ENCODE measurements at regions not wholly inside any gene's neighbourhood (a gene's known extent, or its start where the extent isn't known, plus 50 kb on each side); places are given as distances from the start of the nearest gene placed in this dataset.

DNA sequence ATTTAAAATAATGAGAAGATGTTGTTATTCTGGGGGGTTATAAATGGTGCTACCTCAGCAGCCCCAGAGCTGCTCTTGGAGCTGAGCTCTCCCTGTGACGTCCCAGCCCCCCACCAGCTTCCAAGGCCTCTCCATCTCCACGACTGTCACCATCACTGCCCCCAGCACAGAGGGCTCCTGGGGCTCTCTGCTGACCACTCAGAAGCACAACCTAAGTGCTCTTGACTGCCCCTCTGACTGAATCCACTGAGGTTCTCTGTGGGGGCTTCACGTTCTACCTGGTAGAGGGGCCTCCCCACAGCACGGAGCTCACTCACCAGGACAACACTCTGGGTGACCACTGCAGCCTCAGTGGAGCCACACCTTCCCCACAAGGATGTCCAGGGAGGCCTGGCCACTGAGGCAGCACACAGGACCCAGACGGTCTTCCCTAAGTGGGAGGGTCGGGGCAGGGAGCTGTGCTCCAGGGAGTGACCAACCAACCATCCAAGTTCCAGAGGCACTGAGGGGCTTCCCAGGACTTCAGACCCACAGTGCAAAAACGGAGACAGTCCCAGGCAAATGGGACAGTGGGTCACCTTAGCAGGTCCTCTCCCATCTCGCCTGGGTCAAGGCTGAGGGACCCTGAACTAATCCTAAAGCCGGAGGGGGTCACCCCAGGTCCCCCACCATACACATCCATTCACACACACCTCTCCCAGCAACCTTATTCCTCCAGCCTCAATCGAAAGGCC lies 121.0 kb upstream of the PPP2R2D start:
- Histone ChIP-seq H3K9me3 (no peaks in the 10 kb centered on the region), H3K27me3 (no peaks in the 10 kb centered on the region), H3K27ac (no peak overlapping the region), H3K4me3 (no peak overlapping the region), H3K4me1 (no peaks in the 10 kb centered on the region), H3K36me3 (ENCODE audit: low read depth, missing control alignments) (no peaks in the 10 kb centered on the region)
- no peak for DNase-seq
- 72 to 85% methylated on average over 6 to 8 of the region's 10 CpGs for WGBS, 2 donors
- intact Hi-C loops (cut with DNase I; ENCODE audit: low total_unique reads) = no loop called here
- TF ChIP-seq, protein P1, sequence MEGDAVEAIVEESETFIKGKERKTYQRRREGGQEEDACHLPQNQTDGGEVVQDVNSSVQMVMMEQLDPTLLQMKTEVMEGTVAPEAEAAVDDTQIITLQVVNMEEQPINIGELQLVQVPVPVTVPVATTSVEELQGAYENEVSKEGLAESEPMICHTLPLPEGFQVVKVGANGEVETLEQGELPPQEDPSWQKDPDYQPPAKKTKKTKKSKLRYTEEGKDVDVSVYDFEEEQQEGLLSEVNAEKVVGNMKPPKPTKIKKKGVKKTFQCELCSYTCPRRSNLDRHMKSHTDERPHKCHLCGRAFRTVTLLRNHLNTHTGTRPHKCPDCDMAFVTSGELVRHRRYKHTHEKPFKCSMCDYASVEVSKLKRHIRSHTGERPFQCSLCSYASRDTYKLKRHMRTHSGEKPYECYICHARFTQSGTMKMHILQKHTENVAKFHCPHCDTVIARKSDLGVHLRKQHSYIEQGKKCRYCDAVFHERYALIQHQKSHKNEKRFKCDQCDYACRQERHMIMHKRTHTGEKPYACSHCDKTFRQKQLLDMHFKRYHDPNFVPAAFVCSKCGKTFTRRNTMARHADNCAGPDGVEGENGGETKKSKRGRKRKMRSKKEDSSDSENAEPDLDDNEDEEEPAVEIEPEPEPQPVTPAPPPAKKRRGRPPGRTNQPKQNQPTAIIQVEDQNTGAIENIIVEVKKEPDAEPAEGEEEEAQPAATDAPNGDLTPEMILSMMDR (IDR thresholded peaks at IDR 0.05) = no peak
- no peak for TF ChIP-seq POLR2A (IDR thresholded peaks at IDR 0.05)

DNA sequence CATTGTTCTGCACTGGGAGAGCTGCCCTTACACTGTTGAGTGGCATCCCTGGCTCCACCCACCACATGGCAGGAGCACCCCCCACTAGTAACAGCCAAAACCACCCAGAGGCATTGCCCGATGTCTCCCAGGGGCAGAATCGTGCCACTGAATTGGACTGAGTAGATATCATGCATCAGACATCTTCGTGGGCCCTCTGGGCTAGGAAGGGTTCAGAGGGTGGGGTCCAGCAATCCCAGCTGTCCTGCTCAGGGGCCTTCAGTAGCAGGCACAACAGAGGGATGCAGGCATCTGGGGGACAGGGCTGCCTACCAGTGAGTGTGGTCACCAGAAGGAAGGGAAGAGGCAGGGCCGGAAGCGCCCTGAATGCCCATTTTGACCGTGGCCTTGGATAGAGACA lies 119.7 kb upstream of the PPP2R2D start:
- intact Hi-C loops (cut with DNase I; ENCODE audit: low total_unique reads) = no loop called here
- H3K4me1 ChIP-seq = no peaks in the 10 kb centered on the region
- TF ChIP-seq POLR2A (IDR thresholded peaks at IDR 0.05) = no peak
- TF ChIP-seq, protein P1 (IDR thresholded peaks at IDR 0.05) = no peak
- WGBS, 2 donors = 97 to 98% methylated on average over 6 of the region's 6 CpGs
- no peak overlapping the region for H3K27ac ChIP-seq
- DNase-seq = no peak
- no peaks in the 10 kb centered on the region for H3K9me3 ChIP-seq
- no peaks in the 10 kb centered on the region for H3K36me3 ChIP-seq (ENCODE audit: low read depth, missing control alignments)
- H3K4me3 ChIP-seq = no peak overlapping the region
- no peaks in the 10 kb centered on the region for H3K27me3 ChIP-seq

DNA sequence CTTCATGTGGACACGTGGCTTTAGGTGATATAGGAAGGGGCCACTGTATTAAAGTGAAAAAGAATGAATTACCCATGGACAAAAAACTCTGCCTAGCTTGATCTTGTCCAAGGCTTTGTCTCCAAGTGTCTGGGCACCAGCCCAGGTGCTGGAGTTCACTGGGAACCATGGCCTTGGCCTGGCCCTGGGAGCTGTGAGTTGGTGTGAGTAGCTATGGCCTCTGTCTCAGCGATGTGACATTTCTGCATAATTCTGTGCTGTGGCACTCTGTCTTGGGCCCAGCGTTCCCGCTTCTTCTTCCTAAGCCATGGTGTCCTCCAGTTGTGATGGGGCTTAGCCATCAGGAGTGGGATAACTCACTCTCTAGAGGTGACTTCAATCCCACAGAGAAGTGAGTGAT lies 119.0 kb upstream of the PPP2R2D start:
- no peaks in the 10 kb centered on the region for H3K27me3 ChIP-seq
- no peak for TF ChIP-seq POLR2A (IDR thresholded peaks at IDR 0.05)
- TF ChIP-seq, protein P1 (IDR thresholded peaks at IDR 0.05) = no peak
- H3K4me3 ChIP-seq = no peak overlapping the region
- intact Hi-C loops (cut with DNase I; ENCODE audit: low total_unique reads) = no loop called here
- WGBS, 2 donors = 89 to 91% methylated on average over 4 of the region's 4 CpGs
- DNase-seq = no peak
- no peaks in the 10 kb centered on the region for H3K9me3 ChIP-seq
- H3K27ac ChIP-seq = no peak overlapping the region
- no peaks in the 10 kb centered on the region for H3K4me1 ChIP-seq
- H3K36me3 ChIP-seq (ENCODE audit: low read depth, missing control alignments) = no peaks in the 10 kb centered on the region

DNA sequence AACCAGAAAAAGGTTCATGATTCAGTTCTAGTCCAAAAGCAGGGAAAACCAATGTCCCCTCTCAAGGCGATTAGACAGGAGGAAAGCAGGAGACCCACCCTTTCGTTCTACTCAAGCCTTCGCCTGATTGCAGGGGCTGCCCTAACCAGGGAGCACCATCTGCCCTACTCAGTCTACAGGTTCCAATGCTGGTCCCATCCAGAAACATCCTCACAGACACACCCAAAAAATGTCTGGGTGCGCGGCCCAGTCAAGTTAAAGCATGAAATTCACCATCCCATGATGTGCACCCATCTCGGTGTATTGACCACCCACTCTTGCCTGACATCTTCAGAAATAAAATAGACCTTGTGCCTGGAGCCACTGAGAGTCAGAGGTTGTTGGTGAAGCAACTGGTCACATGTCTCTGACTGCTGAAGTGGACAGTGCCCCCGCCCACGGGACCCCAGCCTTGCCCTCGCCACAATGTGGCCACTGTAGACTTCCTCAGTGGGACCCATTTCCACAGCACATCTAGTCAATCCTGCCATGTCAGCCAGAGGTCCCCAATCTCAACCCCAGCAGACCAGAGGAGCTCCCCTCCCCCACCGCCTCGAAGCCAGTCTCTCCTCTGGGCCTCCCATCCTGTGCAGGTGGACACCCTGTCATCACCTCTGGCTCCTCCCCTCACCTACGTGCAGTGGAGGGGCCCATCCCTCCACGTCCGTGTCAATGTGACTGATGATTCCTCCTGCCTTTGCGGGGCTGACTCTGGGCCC lies 116.3 kb upstream of the PPP2R2D start:
- no peak for DNase-seq
- intact Hi-C loops (cut with DNase I; ENCODE audit: low total_unique reads) = no loop called here
- H3K27me3 ChIP-seq = no peaks in the 10 kb centered on the region
- H3K27ac ChIP-seq = no peak overlapping the region
- H3K4me1 ChIP-seq = no peaks in the 10 kb centered on the region
- 91 to 92% methylated on average over 11 to 15 of the region's 15 CpGs for WGBS, 2 donors
- H3K9me3 ChIP-seq = no peaks in the 10 kb centered on the region
- no peaks in the 10 kb centered on the region for H3K36me3 ChIP-seq (ENCODE audit: low read depth, missing control alignments)
- no peak overlapping the region for H3K4me3 ChIP-seq
- TF ChIP-seq, protein P1 (IDR thresholded peaks at IDR 0.05) = no peak
- TF ChIP-seq POLR2A (IDR thresholded peaks at IDR 0.05) = no peak

All from testis (tissue), 2 donors.